ENCODE measurements at regions not wholly inside any gene's neighbourhood (a gene's known extent, or its start where the extent isn't known, plus 50 kb on each side); places are given as distances from the start of the nearest gene placed in this dataset.

- no peak for TF ChIP-seq CTCF (IDR thresholded peaks at IDR 0.05)
- no peak for TF ChIP-seq POLR2A (IDR thresholded peaks at IDR 0.05)
- TF ChIP-seq POLR2AphosphoS5 (IDR thresholded peaks at IDR 0.05) = no peak
Measured at GRCh38 chrX:124242131-124242530, 90.3 kb upstream of the TEX13D start.
